ENCODE measurements at regions not wholly inside any gene's neighbourhood (a gene's known extent, or its start where the extent isn't known, plus 50 kb on each side); places are given as distances from the start of the nearest gene placed in this dataset.

GRCh38 chr21:41673071-41673470 lies 93.8 kb downstream of the RIPK4 start (continued):
- TF ChIP-seq CHD7 (IDR thresholded peaks at IDR 0.05; ENCODE audit: insufficient replicate concordance, low read length) (no peak), BACH1 (IDR thresholded peaks at IDR 0.05; ENCODE audit: low read length) (no peak), E2F6 (IDR thresholded peaks at IDR 0.05) (no peak), SP4 (IDR thresholded peaks at IDR 0.05; ENCODE audit: low read length) (no peak), SUZ12 (IDR thresholded peaks at IDR 0.05; ENCODE audit: low read length) (no peak), RNF2 (IDR thresholded peaks at IDR 0.05; ENCODE audit: borderline replicate concordance, low read depth, low read length, missing control alignments, poor library complexity, severe bottlenecking) (no peak), EZH2 (IDR thresholded peaks at IDR 0.05; ENCODE audit: low read depth, low read length, severe bottlenecking) (no peak), CHD2 (IDR thresholded peaks at IDR 0.05; ENCODE audit: low read length) (no peak), SAP30 (IDR thresholded peaks at IDR 0.05; ENCODE audit: insufficient read depth, insufficient replicate concordance, low read length) (no peak), POLR2A (IDR thresholded peaks at IDR 0.05; ENCODE audit: control extremely low read depth in 1 of 2, low read depth in 2 of 2, low read length in 2 of 2) (no peak), TCF12 (IDR thresholded peaks at IDR 0.05; ENCODE audit: low read depth, low read length) (no peak), KDM5A (IDR thresholded peaks at IDR 0.05; ENCODE audit: low read length) (no peak)

Measured in H1 (cell line).